OCI-LY3 (cell line): ENCODE measurements at regions not wholly inside any gene's neighbourhood (a gene's known extent, or its start where the extent isn't known, plus 50 kb on each side); places are given as distances from the start of the nearest gene placed in this dataset.

Experiments
- H2AFZ ChIP-seq: fragments of 200-600, 300-600 bp; shearing (Covaris generic); 2 replicates; pipeline ENCODE4 v1.6.0; 2014; ENCODE audit warnings: antibody characterized with exemption, low read depth, low read length
- H3K27ac ChIP-seq: fragments of 200-600, 300-600 bp; sonication (generic); 2 replicates; pipeline ENCODE4 v1.5.1; 2014; ENCODE audit warnings: mild to moderate bottlenecking, low read length, moderate library complexity, mixed read lengths
- H3K27me3 ChIP-seq: fragments of 200-600, 300-600 bp; sonication (generic); 2 replicates; pipeline ENCODE4 v1.6.1; 2014; ENCODE audit warnings: low read depth, low read length, mixed read lengths
- H3K36me3 ChIP-seq: fragments of 200-600, 300-600 bp; sonication (generic); replicated peaks from 2 replicates; pipeline ENCODE3; 2014; ENCODE audit warnings: low read depth, low read length, mixed read lengths
- H3K4me1 ChIP-seq: fragments of 300-600, 200-600 bp; sonication (generic); 2 replicates; pipeline ENCODE4 v1.6.1; 2014; ENCODE audit warnings: low read length, mixed read lengths
- H3K4me2 ChIP-seq: fragments of 200-600, 300-600 bp; sonication (generic); 2 replicates; pipeline ENCODE4 v1.6.1; 2014; ENCODE audit warnings: low read length, mixed read lengths
- H3K4me3 ChIP-seq: fragments of 300-600, 200-600 bp; sonication (generic); 2 replicates; pipeline ENCODE4 v1.5.1; 2014; ENCODE audit warnings: antibody characterized with exemption, mild to moderate bottlenecking, low read length, moderate library complexity
- H3K79me2 ChIP-seq: fragments of 300-600, 200-600 bp; shearing (Covaris generic); 2 replicates; pipeline ENCODE4 v1.6.1; 2014; ENCODE audit warnings: mild to moderate bottlenecking, low read length, mixed read lengths
- H3K9ac ChIP-seq: fragments of 300-600, 200-600 bp; shearing (Covaris generic); 2 replicates; pipeline ENCODE4 v1.6.0; 2014; ENCODE audit warnings: mild to moderate bottlenecking, low read length, moderate library complexity
- H3K9me3 ChIP-seq: fragments of 200-600, 300-600 bp; shearing (Covaris generic); 2 replicates; pipeline ENCODE4 v1.6.1; 2014; ENCODE audit warnings: low read length, mixed read lengths; ENCODE audit not compliant: insufficient read depth
- H4K20me1 ChIP-seq: fragments of 200-600, 300-600 bp; sonication (generic); 2 replicates; pipeline ENCODE4 v1.6.1; 2016; ENCODE audit warnings: low read length, mixed read lengths; ENCODE audit not compliant: insufficient read depth
- EZH2phosphoT487 ChIP-seq: fragments of 200-600 bp; shearing (Covaris generic); IDR thresholded peaks from 2 replicates; pipeline ENCODE4 v1.6.1; 2018; ENCODE audit warnings: antibody characterized with exemption, mixed run types, low read depth
- TF ChIP-seq, protein P1 (sequence below): fragments of 200-600, 300-600 bp; sonication (generic); IDR thresholded peaks from 2 replicates; pipeline ENCODE4 v1.5.1; 2014; ENCODE audit warnings: antibody characterized with exemption, low read length, low read depth

DNA sequence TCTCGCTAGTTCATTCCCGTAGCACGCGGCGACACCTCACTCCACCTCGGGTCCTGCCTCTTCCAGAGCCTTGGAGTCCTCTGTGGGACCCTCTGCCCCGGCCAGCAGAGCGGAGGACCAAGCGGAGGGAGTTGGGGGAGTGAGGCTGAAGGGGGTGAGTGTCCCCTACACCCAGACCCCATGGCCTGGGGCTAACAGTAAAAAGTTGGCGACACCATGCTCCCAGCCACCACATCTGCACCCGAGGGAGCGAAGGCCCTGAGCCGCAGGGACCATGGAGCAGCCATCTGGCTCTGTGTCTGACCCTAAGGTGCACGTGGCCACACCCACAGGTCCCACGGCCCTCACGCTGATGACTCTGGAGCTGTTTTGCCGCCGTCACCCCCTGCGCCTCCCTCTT is 293.8 kb downstream of the BRD1 start:
- no peaks in the 10 kb centered on the region for H3K36me3 ChIP-seq
- H4K20me1 ChIP-seq = no peaks in the 10 kb centered on the region
- no peaks in the 10 kb centered on the region for H3K4me1 ChIP-seq
- H3K27me3 ChIP-seq = no peaks in the 10 kb centered on the region
- no peaks in the 10 kb centered on the region for H3K79me2 ChIP-seq
- no peak overlapping the region for H2AFZ ChIP-seq
- no peak overlapping the region for H3K4me3 ChIP-seq
- no peaks in the 10 kb centered on the region for H3K9me3 ChIP-seq
- TF ChIP-seq, protein P1, sequence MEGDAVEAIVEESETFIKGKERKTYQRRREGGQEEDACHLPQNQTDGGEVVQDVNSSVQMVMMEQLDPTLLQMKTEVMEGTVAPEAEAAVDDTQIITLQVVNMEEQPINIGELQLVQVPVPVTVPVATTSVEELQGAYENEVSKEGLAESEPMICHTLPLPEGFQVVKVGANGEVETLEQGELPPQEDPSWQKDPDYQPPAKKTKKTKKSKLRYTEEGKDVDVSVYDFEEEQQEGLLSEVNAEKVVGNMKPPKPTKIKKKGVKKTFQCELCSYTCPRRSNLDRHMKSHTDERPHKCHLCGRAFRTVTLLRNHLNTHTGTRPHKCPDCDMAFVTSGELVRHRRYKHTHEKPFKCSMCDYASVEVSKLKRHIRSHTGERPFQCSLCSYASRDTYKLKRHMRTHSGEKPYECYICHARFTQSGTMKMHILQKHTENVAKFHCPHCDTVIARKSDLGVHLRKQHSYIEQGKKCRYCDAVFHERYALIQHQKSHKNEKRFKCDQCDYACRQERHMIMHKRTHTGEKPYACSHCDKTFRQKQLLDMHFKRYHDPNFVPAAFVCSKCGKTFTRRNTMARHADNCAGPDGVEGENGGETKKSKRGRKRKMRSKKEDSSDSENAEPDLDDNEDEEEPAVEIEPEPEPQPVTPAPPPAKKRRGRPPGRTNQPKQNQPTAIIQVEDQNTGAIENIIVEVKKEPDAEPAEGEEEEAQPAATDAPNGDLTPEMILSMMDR = no peak
- no peak for TF ChIP-seq EZH2phosphoT487
- no peak overlapping the region for H3K27ac ChIP-seq
- no peak overlapping the region for H3K4me2 ChIP-seq
- no peak overlapping the region for H3K9ac ChIP-seq

DNA sequence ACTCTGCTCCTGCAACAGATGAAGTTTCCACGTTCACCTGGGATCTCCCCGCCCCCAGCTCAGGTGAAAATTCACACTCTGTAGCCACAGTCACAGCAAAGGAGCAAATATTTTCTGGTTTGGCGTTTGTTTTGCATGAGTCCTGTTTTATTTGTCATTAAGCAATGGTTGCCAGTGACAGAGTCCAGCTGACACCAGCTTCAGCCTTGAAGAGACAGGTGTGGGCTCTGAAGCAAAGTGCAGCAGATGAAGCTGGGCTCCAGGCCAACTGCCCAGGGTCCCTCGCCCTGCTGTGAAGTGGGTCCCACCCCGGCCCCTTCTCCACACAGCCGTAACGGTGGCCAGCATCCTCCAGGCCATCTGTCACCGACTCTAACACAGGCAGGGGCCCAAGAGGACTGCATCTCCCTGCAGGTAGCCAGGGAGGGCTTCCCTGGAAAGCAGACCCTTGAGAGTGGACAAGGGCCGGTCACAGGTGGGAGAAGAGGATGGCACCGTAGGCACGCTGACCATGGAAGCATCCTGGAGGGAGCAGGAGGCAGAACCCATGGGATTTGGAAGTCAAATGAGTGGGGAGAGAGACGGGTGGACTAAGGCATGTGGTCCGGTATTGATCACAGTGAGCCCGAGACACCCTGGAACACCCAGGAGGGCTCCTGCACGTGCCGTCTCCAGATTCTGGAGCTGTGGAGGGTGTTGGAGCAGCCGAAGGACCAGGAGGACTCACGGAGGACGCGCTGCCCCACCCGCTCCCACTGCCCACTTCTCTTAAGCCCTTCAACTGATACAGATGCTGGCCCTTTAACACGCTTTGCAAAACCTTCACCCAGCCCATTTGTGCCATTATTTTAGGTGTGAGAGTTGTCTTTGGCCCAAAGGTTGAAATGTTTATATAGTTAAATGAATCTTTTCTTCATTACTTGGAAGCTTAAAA is 294.5 kb downstream of the BRD1 start:
- peaks cover 2% of the 10 kb centered on the region; the same call in 1 of the 2 replicates for H4K20me1 ChIP-seq
- no peak overlapping the region for H3K4me2 ChIP-seq
- no peak for TF ChIP-seq EZH2phosphoT487
- TF ChIP-seq, protein P1 = no peak
- H3K27me3 ChIP-seq = no peaks in the 10 kb centered on the region
- no peaks in the 10 kb centered on the region for H3K4me1 ChIP-seq
- H3K9me3 ChIP-seq = no peaks in the 10 kb centered on the region
- no peaks in the 10 kb centered on the region for H3K79me2 ChIP-seq
- no peak overlapping the region for H2AFZ ChIP-seq
- no peak overlapping the region for H3K4me3 ChIP-seq
- H3K36me3 ChIP-seq = no peaks in the 10 kb centered on the region
- H3K9ac ChIP-seq = no peak overlapping the region
- no peak overlapping the region for H3K27ac ChIP-seq

DNA sequence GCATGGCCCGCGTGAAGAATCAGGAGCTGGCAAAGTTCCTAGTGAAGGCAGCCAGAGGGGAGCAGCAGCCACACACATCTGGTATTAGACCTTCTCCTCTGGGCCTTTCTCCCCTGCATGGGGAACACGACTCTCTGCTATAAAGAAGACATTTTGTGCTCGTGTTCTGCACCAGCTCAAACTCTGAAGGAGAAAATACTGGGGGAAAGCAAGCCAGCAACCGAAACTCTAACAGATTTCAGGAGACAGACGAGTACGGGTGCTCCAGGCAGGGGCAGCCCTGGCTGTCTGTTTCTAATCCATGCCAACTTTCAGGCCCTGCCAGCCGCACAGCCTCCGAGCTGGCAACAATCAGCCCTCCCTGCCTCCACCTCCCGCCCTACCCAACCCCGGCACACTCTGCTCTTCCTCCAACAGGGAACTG is 296.3 kb downstream of the BRD1 start:
- Histone ChIP-seq H3K27me3 (no peaks in the 10 kb centered on the region), H3K4me3 (no peak overlapping the region), H3K4me1 (no peaks in the 10 kb centered on the region), H2AFZ (no peak overlapping the region), H3K27ac (no peak overlapping the region), H3K36me3 (no peaks in the 10 kb centered on the region), H4K20me1 (peaks cover 4% of the 10 kb centered on the region), H3K4me2 (no peak overlapping the region), H3K9ac (no peak overlapping the region), H3K9me3 (no peaks in the 10 kb centered on the region), H3K79me2 (no peaks in the 10 kb centered on the region)
- TF ChIP-seq, protein P1 = no peak
- TF ChIP-seq EZH2phosphoT487 = no peak

DNA sequence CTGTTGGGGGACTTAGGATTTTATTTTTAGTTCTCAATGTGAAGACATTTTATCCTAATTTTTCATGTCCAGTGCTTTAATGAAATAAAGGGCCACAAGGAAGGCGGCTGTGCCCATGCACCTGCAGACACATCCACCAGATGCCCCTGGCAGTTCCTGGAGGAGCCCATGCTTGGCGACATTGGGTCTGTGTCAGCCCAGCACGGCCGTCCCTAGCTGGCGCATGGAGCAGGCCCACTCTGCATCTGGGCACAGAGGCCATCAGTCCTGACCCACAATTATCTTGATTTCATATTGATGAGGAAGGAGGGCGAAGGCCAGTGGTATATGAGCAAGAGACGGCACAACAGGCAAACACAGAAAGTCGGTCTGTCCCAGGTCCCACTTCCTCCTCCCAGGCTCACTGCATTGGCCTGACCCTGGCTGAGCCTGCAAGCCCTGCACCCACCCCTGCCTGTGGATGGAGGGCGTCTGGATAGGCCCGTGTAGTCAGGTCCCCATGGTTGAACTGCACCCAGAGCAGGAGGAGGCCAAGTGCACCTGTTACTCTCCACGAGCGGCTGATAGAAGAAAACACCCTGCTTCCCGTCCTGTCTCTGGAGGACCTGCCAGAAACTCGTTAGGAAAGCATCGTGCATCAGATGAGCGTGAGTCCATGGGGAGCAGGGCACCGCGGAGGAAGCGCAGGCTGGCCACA is 296.9 kb downstream of the BRD1 start:
- Histone ChIP-seq H3K4me1 (no peaks in the 10 kb centered on the region), H3K27me3 (no peaks in the 10 kb centered on the region), H3K27ac (no peak overlapping the region), H3K4me3 (no peak overlapping the region), H2AFZ (no peak overlapping the region), H4K20me1 (peaks cover 4% of the 10 kb centered on the region), H3K4me2 (no peak overlapping the region), H3K36me3 (no peaks in the 10 kb centered on the region), H3K9me3 (no peaks in the 10 kb centered on the region), H3K9ac (no peak overlapping the region), H3K79me2 (no peaks in the 10 kb centered on the region)
- no peak for TF ChIP-seq EZH2phosphoT487
- TF ChIP-seq, protein P1 = no peak
